ENCODE measurements at regions not wholly inside any gene's neighbourhood (a gene's known extent, or its start where the extent isn't known, plus 50 kb on each side); places are given as distances from the start of the nearest gene placed in this dataset.

GRCh38 chr19:28828276-28828870 lies 384.6 kb downstream of the UQCRFS1 start:
- H3K36me3 ChIP-seq = no peaks in the 10 kb centered on the region
- no peak for TF ChIP-seq CTCF (IDR thresholded peaks at IDR 0.05)

GRCh38 chr19:28827382-28827781 lies 385.6 kb downstream of the UQCRFS1 start:
- 83 to 84% methylated on average over 8 of the region's 8 CpGs for WGBS, 2 donors
- no peak for TF ChIP-seq CTCF (IDR thresholded peaks at IDR 0.05)
- DNase-seq = no peak
- Histone ChIP-seq H3K9me3 (no peaks in the 10 kb centered on the region), H3K36me3 (no peaks in the 10 kb centered on the region), H3K27me3 (no peaks in the 10 kb centered on the region), H3K4me1 (peaks cover 0 to 4% (median 0%) of the 10 kb centered on the region in 9 donors), H3K4me3 (no peak overlapping the region), H3K27ac (no peak overlapping the region)
- no peak for ATAC-seq
- intact Hi-C loops (cut with DNase I) = no loop called here

More at GRCh38 chr19:28828276-28828870, 384.6 kb downstream of the UQCRFS1 start:
- WGBS, 2 donors = 71 to 73% methylated on average over 10 of the region's 10 CpGs
- ATAC-seq (no peak), DNase-seq (no peak)
- Histone ChIP-seq H3K27ac (no peak overlapping the region), H3K4me1 (peaks cover 0 to 4% (median 0%) of the 10 kb centered on the region in 9 donors), H3K27me3 (peaks cover 0 to 3% (median 0%) of the 10 kb centered on the region in 7 donors), H3K9me3 (no peaks in the 10 kb centered on the region), H3K4me3 (no peak overlapping the region)
- intact Hi-C loops (cut with DNase I) = no loop called here

- Histone ChIP-seq H3K9me3 (no peaks in the 10 kb centered on the region), H3K4me3 (no peak overlapping the region), H3K27me3 (no peaks in the 10 kb centered on the region), H3K36me3 (no peaks in the 10 kb centered on the region), H3K27ac (no peak overlapping the region), H3K4me1 (no peaks in the 10 kb centered on the region)
- 50 to 63% methylated on average over 11 of the region's 11 CpGs for WGBS, 2 donors
- DNase-seq (no peak), ATAC-seq (no peak)
- no peak for TF ChIP-seq CTCF (IDR thresholded peaks at IDR 0.05)
- intact Hi-C loops (cut with DNase I) = no loop called here
Measured at GRCh38 chr19:28823338-28823961, 389.5 kb downstream of the UQCRFS1 start.

GRCh38 chr19:28820289-28820688 lies 392.7 kb downstream of the UQCRFS1 start:
- intact Hi-C loops (cut with DNase I) = no loop called here
- H3K4me1 ChIP-seq = no peaks in the 10 kb centered on the region
- no peaks in the 10 kb centered on the region for H3K36me3 ChIP-seq
- no peak overlapping the region for H3K27ac ChIP-seq
- H3K9me3 ChIP-seq = no peaks in the 10 kb centered on the region
- no peak for TF ChIP-seq CTCF (IDR thresholded peaks at IDR 0.05)
- DNase-seq = no peak
- WGBS, 2 donors = 77 to 88% methylated on average over 2 of the region's 2 CpGs
- ATAC-seq = no peak
- no peaks in the 10 kb centered on the region for H3K27me3 ChIP-seq
- H3K4me3 ChIP-seq = no peak overlapping the region

All from heart right ventricle (tissue), 16 donors.